ENCODE measurements at regions not wholly inside any gene's neighbourhood (a gene's known extent, or its start where the extent isn't known, plus 50 kb on each side); places are given as distances from the start of the nearest gene placed in this dataset.
A peak's percentile ranks its signal among the peaks of the same experiment; 100 is the strongest.

DNA sequence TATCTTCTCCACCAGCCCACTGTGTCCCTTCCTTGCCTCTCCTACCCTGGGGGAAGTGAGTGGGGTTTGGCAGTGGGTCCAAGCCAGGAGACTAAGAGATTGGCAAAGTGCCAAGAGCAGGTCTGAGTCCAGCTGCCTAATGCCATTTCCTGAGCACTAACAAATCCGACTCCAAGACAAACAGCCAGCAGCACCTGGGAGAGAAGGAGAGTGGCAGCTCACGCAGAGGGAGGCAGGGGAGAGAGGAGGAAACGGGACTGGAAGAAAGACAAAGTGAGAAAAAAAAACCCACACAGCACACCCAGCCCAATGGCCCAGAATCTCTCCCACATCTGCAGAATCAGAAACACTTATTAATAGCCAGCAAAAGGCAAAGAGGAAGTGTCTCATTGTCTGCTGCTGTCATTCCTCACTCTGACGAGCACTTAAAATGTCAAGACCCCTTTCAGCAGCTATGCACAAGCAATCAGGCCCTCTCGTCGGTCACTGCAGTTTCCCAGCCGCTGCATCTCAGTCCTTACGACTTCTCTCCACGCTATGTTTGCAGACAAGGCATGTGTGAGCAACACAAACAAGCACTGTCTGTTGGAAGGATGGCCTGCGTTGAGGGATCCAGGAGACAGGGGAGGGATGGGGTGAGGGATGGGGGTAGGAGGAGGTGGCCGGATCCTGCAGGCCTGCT, 558.4 kb upstream of the CADM1 start:
- Mint-ChIP-seq H3K36me3 (ENCODE audit: unreplicated experiment) (peaks cover 4% of the 10 kb centered on the region), H3K9me3 (ENCODE audit: unreplicated experiment) (peaks cover 3% of the 10 kb centered on the region), H3K27ac (ENCODE audit: unreplicated experiment) (peak overlapping the region; percentile 36), H3K27me3 (ENCODE audit: unreplicated experiment) (peaks cover 3% of the 10 kb centered on the region), H3K4me1 (ENCODE audit: low read depth, unreplicated experiment) (peaks cover 30% of the 10 kb centered on the region), H3K4me3 (ENCODE audit: unreplicated experiment) (no peak overlapping the region)
- no peak for DNase-seq
- TF ChIP-seq, protein P1, sequence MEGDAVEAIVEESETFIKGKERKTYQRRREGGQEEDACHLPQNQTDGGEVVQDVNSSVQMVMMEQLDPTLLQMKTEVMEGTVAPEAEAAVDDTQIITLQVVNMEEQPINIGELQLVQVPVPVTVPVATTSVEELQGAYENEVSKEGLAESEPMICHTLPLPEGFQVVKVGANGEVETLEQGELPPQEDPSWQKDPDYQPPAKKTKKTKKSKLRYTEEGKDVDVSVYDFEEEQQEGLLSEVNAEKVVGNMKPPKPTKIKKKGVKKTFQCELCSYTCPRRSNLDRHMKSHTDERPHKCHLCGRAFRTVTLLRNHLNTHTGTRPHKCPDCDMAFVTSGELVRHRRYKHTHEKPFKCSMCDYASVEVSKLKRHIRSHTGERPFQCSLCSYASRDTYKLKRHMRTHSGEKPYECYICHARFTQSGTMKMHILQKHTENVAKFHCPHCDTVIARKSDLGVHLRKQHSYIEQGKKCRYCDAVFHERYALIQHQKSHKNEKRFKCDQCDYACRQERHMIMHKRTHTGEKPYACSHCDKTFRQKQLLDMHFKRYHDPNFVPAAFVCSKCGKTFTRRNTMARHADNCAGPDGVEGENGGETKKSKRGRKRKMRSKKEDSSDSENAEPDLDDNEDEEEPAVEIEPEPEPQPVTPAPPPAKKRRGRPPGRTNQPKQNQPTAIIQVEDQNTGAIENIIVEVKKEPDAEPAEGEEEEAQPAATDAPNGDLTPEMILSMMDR (IDR thresholded peaks at IDR 0.05; ENCODE audit: partially characterized antibody, unreplicated experiment), result no peak

DNA sequence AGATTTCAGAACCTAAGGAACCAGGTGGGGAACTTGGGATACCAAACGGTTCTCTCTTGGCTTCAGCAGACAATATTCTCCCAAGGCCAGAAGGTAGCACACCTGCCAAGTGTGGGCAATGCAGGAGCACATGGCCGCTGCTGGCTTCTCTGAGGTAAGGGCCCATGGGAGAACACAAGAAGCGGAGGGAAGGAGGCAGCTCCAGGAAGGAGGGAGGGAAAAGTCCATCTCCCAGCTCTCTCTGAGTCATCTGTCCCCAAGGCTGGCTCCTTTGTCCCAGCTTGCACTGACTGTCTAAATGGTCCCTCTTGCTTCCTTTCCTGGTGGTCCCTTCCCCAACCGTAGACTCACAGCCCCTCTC, 557.9 kb upstream of the CADM1 start:
- Mint-ChIP-seq H3K9me3 (ENCODE audit: unreplicated experiment) (peaks cover 5% of the 10 kb centered on the region), H3K4me1 (ENCODE audit: low read depth, unreplicated experiment) (peaks cover 30% of the 10 kb centered on the region), H3K36me3 (ENCODE audit: unreplicated experiment) (peaks cover 4% of the 10 kb centered on the region), H3K4me3 (ENCODE audit: unreplicated experiment) (no peak overlapping the region), H3K27me3 (ENCODE audit: unreplicated experiment) (peaks cover 4% of the 10 kb centered on the region), H3K27ac (ENCODE audit: unreplicated experiment) (peak overlapping the region; percentile 36)
- TF ChIP-seq, protein P1 (IDR thresholded peaks at IDR 0.05; ENCODE audit: partially characterized antibody, unreplicated experiment), result no peak
- no peak for DNase-seq

DNA sequence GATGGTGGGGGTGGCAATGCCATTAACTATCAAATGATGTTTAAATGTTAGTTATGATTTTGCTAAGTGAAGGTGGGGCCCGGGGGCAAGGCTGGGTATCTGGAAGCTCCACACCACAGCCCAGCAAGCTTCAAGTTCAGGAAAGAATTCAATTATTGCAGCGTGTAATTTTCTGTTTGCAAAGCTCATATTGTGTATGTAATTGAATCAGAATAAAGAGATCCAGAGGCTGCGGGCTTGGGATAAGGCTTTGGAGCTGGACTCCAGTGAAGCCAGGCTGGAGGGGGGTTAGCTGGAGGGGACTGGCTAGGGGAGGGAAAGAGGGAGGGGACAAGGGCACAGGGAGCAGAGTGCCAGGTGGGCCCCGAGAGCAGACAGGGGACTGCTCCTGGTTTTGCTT, 557.1 kb upstream of the CADM1 start:
- Mint-ChIP-seq H3K4me3 (ENCODE audit: unreplicated experiment) (no peak overlapping the region), H3K27ac (ENCODE audit: unreplicated experiment) (no peak overlapping the region), H3K27me3 (ENCODE audit: unreplicated experiment) (peaks cover 4% of the 10 kb centered on the region), H3K9me3 (ENCODE audit: unreplicated experiment) (peaks cover 5% of the 10 kb centered on the region), H3K4me1 (ENCODE audit: low read depth, unreplicated experiment) (peaks cover 30% of the 10 kb centered on the region), H3K36me3 (ENCODE audit: unreplicated experiment) (peaks cover 3% of the 10 kb centered on the region)
- TF ChIP-seq, protein P1 (IDR thresholded peaks at IDR 0.05; ENCODE audit: partially characterized antibody, unreplicated experiment), result no peak
- no peak for DNase-seq

DNA sequence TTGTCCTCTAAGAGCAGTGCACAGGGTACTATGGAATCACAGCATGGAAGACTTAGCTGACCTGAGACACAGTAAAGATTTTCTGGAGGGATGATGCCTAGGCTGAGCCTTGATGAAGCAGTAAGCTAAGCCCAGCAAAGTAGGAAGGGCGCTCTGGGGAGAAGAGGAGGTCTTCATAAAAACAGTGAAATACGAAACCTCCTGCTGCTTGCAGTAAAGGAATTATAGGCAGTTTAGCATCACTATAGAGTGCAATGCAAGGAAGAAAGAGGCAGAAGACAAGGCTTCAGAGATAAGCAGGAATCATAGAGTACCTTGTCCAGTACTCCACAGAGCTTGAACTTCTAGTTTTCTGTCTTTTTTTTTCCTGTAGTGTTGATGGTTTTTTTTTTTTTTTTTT, 555.7 kb upstream of the CADM1 start:
- TF ChIP-seq, protein P1 (IDR thresholded peaks at IDR 0.05; ENCODE audit: partially characterized antibody, unreplicated experiment), result no peak
- Mint-ChIP-seq H3K36me3 (ENCODE audit: unreplicated experiment) (peaks cover 4% of the 10 kb centered on the region), H3K4me1 (ENCODE audit: low read depth, unreplicated experiment) (peaks cover 27% of the 10 kb centered on the region), H3K4me3 (ENCODE audit: unreplicated experiment) (no peak overlapping the region), H3K27me3 (ENCODE audit: unreplicated experiment) (peaks cover 4% of the 10 kb centered on the region), H3K9me3 (ENCODE audit: unreplicated experiment) (peaks cover 8% of the 10 kb centered on the region), H3K27ac (ENCODE audit: unreplicated experiment) (no peak overlapping the region)
- no peak for DNase-seq

DNA sequence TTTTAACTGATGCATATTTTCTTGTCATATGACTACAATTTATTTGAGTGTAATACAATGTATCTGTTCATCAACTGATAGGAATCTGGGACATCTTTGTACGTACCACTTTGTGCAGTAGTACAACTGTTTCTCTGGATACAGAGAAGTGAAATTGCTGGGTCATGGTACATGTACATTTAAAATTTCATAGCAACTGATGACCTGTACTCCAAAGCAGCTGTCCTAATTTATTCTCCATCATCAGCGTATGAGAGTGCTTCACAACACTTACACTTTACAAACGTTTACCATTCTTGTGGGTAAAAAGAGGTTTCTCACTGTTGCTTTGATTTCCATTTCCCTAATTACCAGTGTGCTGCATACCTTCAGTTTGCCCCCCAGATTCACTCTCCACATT, 552.8 kb upstream of the CADM1 start:
- Mint-ChIP-seq H3K36me3 (ENCODE audit: unreplicated experiment) (peaks cover 4% of the 10 kb centered on the region), H3K9me3 (ENCODE audit: unreplicated experiment) (peaks cover 10% of the 10 kb centered on the region), H3K27ac (ENCODE audit: unreplicated experiment) (no peak overlapping the region), H3K4me1 (ENCODE audit: low read depth, unreplicated experiment) (peaks cover 22% of the 10 kb centered on the region), H3K27me3 (ENCODE audit: unreplicated experiment) (peaks cover 6% of the 10 kb centered on the region), H3K4me3 (ENCODE audit: unreplicated experiment) (no peak overlapping the region)
- no peak for DNase-seq
- TF ChIP-seq, protein P1 (IDR thresholded peaks at IDR 0.05; ENCODE audit: partially characterized antibody, unreplicated experiment), result no peak
